Fibroblast of peridontal ligament (primary cell): ENCODE measurements at regions not wholly inside any gene's neighbourhood (a gene's known extent, or its start where the extent isn't known, plus 50 kb on each side); places are given as distances from the start of the nearest gene placed in this dataset.

Experiments
- DNase-seq: peaks from one replicate; pipeline ENCODE4 v3.0.0-alpha.2; 2010; ENCODE audit errors: extremely low read depth

DNA sequence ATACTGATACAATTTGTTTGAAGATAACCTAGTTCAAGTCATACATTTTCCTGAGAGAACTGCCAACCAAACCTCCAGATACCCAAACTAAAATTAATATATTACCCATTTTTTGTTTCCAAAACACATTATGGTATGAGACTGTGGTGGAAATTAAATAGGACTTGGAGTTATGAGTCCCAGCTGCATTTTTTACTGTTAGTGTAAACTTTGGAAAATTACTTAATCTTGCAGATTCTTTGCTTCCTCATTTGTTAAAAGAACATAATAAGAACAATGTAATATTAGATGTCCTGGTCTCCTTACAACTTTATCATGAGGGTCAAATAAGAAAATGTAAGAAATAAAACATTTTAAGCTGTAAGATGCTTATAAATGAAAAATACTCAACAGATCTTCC, 98.2 kb upstream of the TRIB2 start:
- peak; percentile 76 for DNase-seq

DNA sequence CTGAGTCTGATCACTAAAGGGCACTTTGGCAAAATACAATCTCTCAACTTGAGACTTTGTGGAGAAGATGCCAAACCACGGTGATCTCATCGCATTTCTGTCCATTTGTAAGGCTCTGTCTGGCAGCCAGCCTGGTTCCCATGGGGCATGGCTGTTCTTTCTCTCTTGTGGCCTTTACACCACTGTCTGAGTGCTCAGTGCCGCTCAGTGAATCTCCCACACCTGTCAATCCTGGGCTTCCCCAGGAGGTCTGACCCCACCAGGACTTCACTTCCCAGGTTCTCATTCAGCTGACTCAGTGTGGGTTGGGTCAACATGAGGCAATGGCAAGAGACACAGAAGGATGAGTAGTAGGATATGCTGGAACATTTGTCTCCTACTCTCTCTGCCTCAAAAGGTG, 96.8 kb upstream of the TRIB2 start:
- DNase-seq, result peak; percentile 98

DNA sequence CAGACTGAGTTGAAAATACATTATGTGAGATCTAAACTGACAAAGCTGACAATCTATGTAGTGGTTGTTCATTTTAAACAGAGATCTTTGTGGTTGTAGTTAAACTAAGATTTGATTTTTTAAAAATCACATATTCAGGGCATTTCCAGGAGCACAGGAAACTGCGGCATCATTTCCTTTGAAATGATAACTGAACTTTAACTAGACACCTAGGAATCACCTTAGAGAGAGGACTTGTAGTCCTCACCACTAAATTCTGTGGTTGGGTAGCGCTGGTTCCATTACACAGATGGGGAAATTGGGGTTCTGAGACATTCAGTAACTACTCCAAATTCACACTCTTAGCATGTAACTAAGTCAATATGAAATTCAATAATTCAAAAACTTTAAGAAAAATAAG, 96.0 kb upstream of the TRIB2 start:
- DNase-seq, result no peak

DNA sequence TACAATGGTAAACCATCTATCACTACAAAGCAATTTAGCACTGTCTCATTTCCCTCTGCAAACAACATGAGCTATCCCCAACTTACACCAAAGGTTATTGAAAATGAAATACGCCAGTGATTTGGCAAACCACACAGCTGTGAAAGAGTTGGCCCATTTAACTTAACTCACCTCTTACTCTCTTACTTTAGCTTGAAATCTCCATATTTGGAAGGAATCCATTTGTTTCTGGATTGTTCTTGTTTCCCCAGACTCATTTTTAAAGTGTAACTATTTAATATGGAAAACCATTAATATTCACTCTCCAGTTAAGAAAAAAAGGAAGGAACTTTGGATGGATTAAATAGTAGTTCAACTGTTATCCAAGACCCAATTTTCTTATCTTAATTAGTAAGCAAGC, 93.7 kb upstream of the TRIB2 start:
- no peak for DNase-seq

DNA sequence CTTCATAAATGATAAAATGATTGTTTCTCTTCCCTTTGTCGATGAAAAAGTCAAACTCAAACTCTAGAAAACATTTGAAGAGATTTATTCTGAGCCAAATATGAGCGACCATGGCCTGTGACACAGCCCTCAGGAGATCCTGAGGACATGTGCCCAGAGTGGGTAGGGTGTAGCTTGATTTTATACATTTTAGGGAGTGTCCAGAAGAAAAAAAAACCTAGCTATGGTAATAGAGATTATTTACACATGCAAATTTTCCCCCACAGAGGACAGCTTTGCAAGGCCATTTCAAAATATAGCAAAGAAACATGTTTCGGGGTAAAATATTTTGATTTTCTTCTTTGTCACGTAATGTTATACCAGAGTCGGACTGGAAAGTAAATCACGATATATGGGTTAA, 92.4 kb upstream of the TRIB2 start:
- DNase-seq, result no peak

DNA sequence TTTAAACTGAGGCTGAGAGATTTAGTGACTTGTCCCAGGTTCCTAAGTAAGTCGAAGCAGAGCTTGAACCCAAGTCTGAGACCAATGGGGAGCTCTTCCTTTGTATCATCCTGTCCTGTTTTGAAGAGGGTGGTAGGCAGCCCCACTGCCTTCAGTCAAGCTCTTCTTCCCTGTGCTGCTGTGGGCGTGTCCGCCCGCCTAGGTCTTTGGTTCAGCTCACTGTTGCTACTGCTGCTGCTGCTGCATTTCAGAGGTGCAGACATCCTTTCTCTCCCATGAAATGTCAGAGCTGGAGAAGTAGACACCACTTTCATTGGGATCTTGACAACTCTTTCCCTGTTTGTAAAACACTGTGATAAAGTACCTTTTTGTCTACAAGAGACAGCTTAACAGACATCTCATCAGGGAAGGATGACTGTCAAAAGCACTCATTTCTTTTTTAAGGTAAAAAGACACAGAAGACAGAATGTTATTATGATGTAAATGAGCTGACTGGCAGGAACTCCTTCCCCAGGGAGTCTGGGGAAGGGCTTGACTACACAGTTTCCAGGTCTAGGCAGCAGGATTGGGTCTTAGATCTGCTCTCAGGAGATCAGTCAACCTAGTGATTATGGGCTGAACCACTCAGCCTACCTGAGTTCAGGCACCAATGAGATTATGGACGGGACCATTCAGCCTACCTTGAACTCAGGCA, 91.7 kb upstream of the TRIB2 start:
- no peak for DNase-seq

DNA sequence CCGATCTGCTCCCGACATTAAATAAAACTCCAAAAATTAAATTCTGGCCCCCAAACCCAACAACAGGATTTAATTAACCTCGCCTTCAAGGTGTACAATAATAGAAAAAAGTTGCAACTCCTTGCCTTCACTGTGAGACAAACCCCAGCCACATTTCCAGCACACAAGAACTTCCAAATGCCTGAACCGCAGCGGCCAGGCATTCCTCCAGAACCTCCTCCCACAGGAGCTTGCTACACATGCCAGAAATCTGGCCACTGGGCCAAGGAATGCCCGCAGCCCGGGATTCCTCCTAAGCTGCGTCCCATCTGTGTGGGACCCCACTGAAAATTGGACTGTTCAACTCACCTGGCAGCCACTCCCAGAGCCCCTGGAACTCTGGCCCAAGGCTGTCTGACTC, 88.2 kb upstream of the TRIB2 start:
- DNase-seq, result peak; percentile 43

DNA sequence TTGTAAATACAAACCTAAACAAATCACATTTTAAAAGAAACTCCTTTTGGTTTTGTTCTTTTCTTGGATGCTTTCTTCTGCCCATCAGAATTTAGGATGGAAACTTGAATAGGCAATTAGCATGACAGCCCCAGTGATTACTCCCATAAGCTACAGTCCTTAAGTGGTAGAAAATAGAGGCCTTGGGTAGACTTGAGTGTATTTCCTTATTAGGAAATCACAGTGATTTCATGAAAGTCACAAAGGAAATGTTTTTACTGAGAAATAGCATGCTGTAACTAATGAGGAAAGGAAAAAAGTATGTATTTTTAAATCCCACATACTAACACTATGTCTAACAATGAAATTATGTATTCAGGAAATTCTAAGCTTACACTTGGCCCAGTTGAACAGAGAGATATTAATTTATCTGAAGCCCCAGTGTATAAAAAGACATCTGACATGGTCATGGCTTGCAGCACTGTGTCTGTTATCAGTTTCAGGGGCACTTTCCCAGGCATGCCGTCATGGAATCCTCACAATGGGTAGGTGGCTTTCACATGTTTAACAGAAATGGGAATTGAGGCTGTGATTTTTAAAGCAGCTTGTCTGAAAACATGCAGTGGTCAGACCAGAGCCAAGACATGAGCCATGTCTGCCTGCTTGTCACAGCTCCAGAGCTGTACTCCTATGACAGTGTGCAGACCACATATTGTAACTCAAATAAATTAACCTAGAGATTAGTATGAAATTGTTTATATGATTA, 79.7 kb upstream of the TRIB2 start:
- peak; percentile 55 for DNase-seq

DNA sequence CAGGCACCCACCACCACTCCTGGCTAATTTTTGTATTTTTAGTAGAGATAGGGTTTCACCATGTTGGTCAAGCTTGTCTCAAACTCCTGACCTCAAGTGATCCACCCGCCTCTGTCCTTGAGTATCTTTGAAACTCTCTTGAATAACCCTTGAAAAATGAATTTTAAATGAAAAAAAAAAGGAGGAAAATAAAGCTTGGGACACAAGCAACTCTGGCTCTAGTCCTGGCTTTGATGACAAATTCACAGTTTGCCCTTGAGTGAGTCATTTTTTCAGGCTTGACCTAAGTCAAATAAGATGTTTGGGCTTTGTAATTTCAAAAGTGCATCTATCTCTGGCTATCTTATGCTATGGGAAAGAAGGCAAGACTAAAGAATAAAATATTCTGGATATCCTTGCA, 79.0 kb upstream of the TRIB2 start:
- DNase-seq, result peak; percentile 40

DNA sequence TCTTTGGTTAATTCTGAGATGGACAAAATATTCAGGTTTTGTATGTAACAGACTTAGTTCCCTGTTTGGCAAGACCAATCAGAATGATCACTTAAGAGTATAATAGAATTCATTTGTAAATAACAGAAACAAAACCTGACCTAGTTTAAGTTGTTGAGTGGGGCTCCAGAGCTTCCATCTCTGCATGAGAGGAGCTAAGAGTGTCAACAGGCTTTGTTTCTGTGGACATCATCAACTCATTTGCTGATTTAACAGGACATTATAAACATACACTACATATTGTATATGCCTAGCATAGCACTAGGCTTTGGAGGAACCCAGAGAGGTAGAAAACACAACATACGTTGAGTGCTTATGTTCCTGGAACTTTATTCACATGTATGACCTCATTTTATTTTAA, 75.3 kb upstream of the TRIB2 start:
- no peak for DNase-seq

DNA sequence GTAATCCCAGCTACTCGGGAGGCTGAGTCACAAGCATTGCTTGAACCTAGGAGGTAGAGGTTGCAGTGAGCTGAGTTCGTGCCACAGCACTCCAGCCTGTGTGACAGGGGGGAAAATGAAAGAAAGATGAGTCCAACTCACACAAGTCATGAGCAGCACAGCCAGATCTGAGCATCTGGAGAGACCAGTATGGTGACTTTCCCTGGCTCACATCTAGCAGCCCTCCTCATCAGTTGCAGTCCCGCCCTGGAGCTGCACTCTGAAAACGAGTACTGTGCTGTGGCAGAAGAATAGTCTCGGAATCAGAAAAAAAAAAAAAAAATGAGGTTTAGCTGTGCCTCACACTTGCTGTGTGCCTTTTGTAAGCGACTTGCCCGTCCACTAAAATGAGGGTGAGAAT, 74.4 kb upstream of the TRIB2 start:
- no peak for DNase-seq

DNA sequence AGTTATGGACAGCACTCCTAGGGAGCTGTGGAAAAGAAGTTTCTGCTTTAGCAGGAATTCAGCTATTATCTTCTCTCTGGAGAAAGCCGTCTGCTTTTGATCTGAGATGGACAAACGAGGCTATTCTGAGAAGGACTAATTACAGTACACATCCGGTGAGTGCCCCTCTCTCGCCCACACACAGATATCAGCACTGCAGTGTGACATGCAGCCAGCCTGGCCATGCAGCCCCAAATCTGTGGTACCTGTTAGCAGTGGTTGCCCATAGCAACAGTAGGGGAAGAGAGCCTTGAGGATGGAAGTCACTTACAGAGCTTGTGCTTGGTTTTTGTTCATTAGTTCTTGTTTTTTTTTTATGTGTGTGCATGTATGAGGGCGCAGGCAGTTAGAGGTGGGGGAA, 73.9 kb upstream of the TRIB2 start:
- no peak for DNase-seq

DNA sequence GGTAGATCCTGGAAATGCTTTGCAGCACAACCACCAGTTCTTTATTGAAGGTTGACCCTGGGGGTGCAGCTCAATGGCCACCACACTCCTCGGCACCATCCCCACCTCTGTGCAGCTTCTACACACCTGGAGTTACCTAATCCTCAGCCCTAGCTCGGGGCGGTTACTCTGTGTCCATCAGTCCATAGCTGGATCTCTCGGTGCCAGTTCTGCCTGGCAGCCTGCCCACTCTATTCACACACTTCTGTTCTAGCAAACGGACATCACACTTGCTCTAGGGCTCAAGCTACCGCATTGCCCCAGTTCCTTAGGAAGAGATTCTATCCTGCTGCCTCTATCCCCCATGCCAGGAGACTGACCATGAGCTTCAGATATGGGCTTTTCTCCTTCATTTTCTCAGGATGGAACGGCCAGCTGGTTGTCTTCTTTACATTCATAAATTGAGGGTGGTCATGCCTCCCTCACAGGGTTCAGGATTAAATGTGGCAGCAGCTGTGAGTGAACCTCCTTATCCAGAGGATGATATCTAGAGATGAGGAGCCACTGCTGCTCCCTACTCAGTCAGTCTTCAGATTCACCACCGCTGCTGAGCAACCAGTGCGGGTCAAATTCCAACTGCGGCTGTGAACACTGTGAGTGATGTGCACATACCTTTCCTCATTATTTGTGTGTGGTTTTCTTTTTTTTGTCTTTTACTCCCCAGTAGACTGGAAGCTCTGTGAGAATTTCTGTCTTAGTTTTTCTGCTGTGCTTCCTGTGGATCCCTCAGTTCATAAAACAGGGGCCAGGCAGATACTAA, 66.9 kb upstream of the TRIB2 start:
- DNase-seq, result no peak

DNA sequence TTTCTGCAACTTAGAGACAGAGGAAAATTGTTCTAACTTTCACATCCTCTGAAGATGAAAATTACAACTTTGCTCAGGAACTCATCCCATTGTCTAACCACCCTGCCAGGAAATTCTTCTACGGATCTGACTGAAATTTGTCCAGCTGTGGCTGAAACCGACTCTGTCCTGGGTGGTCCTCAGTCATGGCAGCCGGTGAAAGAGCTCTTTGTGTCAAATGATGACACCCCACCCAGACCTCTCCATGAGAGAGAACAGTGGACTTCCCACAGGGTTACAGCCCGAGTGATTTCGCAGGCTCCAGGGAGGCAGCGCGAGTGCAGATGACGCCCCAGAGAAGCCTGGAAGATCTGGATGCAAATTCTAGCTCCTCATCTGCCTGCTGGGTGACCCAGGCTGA, 65.1 kb upstream of the TRIB2 start:
- DNase-seq, result no peak

DNA sequence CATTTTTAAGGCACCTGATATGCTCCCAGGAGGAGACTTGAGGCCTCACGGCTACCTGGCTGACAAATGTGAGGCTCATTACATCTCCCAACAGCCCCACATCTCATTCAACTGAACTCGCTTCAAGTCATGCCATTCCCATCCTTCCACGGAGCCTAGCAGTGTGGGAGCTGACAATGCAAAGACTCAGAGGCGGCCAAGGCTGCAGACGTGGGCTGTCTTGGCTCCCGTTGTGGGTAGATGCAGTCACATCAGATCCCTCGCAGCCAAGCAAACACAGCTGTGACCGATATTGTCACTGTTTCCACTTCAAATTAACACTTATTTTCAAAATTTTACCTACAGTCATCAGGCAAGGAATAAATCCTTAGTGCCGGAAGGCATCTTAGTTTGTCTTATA, 64.0 kb upstream of the TRIB2 start:
- no peak for DNase-seq

DNA sequence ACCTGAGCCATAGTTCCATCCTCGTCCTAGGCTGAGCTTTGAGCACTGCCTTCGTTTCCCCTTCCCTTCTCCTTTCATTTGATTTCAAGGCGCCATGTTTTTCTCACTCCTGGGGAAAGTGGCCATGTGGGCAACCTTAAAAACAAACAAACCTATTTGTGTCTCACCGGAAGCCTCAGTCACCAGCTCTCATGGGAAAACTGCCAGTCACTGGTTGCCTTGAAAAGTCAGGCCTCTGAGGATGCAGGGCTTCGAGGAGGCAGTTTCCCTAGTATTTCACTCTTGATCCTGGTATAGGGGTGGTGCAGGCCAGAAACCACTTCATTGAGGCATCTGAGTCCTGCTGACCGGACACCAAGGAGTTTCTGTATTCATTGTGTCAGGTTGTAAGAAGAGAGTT, 59.2 kb upstream of the TRIB2 start:
- no peak for DNase-seq

DNA sequence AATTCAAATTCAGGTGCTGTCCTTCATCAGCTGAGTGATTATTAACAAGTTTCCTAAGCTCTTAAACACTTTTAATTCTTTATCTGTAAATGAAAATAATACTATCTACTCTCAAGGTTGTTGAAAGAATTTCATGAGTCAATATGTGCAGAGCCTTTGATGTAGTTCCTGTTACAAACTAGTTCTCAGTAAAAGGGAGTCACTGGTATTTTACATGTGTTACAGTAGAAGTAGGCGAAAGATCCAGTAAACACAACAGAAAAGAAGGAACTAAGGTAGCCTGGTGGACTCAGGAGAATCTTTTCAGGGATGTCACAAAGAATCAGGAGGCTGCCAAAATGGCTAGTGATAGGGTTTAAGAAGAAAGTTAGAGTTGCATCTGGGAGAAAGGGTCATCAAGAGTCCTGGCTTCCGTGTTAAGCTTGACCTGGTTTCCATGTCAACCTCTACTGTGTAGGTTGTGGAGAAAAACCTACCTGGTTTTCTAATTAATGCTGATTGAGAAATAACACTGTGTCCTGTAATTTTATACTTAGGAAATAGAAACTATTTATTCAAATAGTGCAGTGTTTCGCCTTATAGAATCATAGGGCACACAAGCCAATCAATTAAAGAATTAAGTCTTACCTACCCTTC, 58.3 kb upstream of the TRIB2 start:
- DNase-seq, result no peak

DNA sequence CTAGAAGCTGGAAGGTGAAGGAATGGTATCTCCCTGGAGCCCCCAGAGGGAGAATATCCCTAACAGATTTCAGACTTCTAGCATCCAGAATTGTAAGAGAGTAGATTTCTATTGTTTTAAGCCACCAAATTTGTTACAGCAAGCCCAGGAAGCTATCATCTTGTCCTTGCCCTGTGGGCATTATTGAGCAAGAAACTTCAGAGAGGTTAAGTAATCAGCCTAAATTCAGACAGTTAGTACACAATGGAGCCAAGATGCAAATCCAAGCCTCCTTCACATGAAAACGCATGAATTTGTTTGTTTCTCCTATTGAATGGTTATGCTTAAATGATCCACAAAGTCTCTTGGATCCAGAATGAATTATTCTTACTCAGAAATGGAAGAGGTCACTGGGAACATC, 55.2 kb upstream of the TRIB2 start:
- DNase-seq, result peak; percentile 12

DNA sequence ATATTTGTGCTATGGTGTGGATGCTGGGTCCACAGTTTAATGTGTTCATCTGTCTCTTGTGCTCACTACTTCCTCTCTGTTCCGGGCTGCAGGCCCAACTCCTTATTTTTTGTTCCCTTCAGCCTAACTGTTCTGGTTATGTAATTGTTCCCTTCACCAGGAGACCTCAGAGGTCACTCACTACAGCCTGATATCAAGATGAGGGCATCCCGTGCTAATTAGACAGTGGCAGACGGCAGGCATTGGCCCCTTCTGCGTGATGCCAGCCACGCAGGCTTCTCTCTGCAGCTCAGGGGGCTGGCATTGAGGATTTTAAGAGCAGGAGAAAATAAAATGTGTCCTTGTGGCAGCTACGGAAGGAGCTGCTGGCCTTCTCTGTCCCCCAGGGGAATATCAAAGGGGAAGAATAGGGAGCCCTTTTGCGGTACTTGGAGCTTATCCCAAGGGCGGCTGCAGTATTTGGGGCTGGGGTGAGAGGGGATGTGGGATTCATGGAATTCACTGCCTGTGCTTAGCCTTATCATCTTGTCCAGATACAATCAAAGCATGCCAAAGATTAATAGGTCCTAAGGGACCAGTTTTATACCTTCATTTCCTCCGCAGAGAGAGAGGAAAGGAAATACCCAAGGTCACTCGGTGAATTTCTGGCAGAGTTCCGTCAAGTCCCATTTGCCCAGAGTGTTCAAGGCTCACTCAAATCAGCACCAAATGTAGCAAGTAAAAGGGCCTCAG, 53.3 kb upstream of the TRIB2 start:
- no peak for DNase-seq

DNA sequence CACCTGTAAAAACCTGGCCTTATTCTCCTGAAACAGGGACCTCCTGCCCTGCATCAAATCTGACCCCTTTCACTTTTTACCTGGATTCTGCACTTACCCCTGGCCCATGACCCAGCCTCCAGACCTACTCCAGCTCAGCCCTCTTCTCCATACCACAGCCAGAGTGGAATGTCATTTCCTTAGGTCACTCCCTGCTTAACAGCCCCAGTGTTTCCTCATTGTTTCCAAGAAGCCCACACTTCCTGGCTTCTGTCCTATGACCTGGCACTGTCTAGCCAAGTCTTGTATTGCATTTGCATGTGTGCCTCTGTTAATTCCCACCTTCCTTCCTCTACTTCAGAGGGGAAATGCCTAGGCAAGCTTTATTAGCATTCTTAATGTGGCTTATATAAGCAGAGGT, 51.4 kb upstream of the TRIB2 start:
- no peak for DNase-seq

DNA sequence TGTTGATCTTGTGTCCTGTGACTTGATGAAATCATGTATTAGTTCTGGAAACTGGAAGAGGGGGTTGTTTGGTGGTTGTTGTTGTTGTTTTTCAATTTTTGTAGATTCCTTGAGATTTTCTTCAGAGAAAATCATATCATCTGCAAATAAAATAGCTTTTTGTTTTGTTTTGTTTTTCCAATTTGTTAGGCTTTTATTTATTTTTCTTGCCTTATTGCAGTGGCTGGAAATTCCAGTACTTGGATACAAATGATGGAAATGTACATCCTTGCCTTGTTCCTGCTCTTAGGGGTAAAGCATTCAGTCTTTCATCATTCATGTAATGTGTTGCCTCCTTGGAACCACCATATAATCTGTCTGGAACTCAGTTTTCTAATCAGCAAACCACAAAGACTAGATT, 50.3 kb upstream of the TRIB2 start:
- DNase-seq, result no peak
